Ishikawa (cell line): ENCODE measurements at regions not wholly inside any gene's neighbourhood (a gene's known extent, or its start where the extent isn't known, plus 50 kb on each side); places are given as distances from the start of the nearest gene placed in this dataset.

Source experiments
- CEBPB ChIP-seq: IDR thresholded peaks from 2 replicates; pipeline ENCODE4 v1.6.1; 2012
- CREB1 ChIP-seq: IDR thresholded peaks from 2 replicates; pipeline ENCODE4 v1.6.1; 2012; ENCODE audit warnings: low read depth
- EGR1 ChIP-seq: IDR thresholded peaks from 2 replicates; pipeline ENCODE4 v1.6.1; 2012
- EP300 ChIP-seq: IDR thresholded peaks from 2 replicates; pipeline ENCODE4 v1.6.1; 2012; ENCODE audit warnings: borderline replicate concordance
- FOXM1 ChIP-seq: IDR thresholded peaks from 2 replicates; pipeline ENCODE4 v1.6.1; 2012; ENCODE audit warnings: low read depth, borderline replicate concordance
- MAX ChIP-seq: IDR thresholded peaks from 2 replicates; pipeline ENCODE4 v1.6.1; 2012
- NFIC ChIP-seq: IDR thresholded peaks from 2 replicates; pipeline ENCODE4 v1.6.1; 2012
- RAD21 ChIP-seq: IDR thresholded peaks from 2 replicates; pipeline ENCODE4 v1.6.1; 2012; ENCODE audit warnings: low read depth
- REST ChIP-seq: IDR thresholded peaks from 2 replicates; pipeline ENCODE4 v1.6.1; 2012; ENCODE audit warnings: low read depth, mild to moderate bottlenecking
- TAF1 ChIP-seq: IDR thresholded peaks from 2 replicates; pipeline ENCODE4 v1.6.1; 2012; ENCODE audit warnings: low read depth, mild to moderate bottlenecking
- TCF12 ChIP-seq: IDR thresholded peaks from 2 replicates; pipeline ENCODE4 v1.6.1; 2012; ENCODE audit warnings: low read depth
- TEAD4 ChIP-seq: IDR thresholded peaks from 2 replicates; pipeline ENCODE4 v1.6.1; 2012
- USF1 ChIP-seq: IDR thresholded peaks from 2 replicates; pipeline ENCODE4 v1.6.1; 2012
- YY1 ChIP-seq: IDR thresholded peaks from 2 replicates; pipeline ENCODE4 v1.6.1; 2012; ENCODE audit warnings: low read depth
- ZBTB7A ChIP-seq: IDR thresholded peaks from 2 replicates; pipeline ENCODE4 v1.6.1; 2012; ENCODE audit warnings: low read depth

GRCh38 chr11:8320076-8320475 lies 56.4 kb upstream of the LMO1 start:
- TF ChIP-seq FOXM1 (no peak), TCF12 (no peak), RAD21 (no peak), USF1 (no peak), MAX (no peak), EP300 (no peak), REST (no peak), EGR1 (no peak), NFIC (no peak), CEBPB (no peak), CREB1 (no peak), YY1 (no peak), TAF1 (no peak), ZBTB7A (no peak), TEAD4 (no peak)

GRCh38 chr11:8318536-8318935 lies 54.9 kb upstream of the LMO1 start:
- TF ChIP-seq YY1 (no peak), CEBPB (no peak), TAF1 (no peak), EP300 (no peak), RAD21 (peak; percentile 39; the same call in 1 of the 2 replicates), EGR1 (no peak), MAX (no peak)

GRCh38 chr11:8317159-8317558 lies 53.5 kb upstream of the LMO1 start:
- TF ChIP-seq NFIC = no peak
- TF ChIP-seq CEBPB = no peak
- TF ChIP-seq CREB1 = no peak
- TF ChIP-seq TEAD4 = no peak
- no peak for TF ChIP-seq TCF12
- no peak for TF ChIP-seq ZBTB7A
- TF ChIP-seq YY1 = no peak
- TF ChIP-seq REST = no peak
- no peak for TF ChIP-seq FOXM1
- TF ChIP-seq MAX = no peak
- TF ChIP-seq RAD21 = no peak
- TF ChIP-seq EGR1 = no peak
- TF ChIP-seq USF1 = no peak
- TF ChIP-seq TAF1 = no peak
- no peak for TF ChIP-seq EP300

- TF ChIP-seq YY1 = no peak
Measured at GRCh38 chr11:8315954-8316353, 52.3 kb upstream of the LMO1 start.

- TF ChIP-seq RAD21 (no peak), EP300 (no peak), MAX (no peak), CEBPB (no peak), CREB1 (no peak), TAF1 (no peak), REST (no peak), USF1 (no peak), NFIC (no peak), TCF12 (no peak), FOXM1 (no peak), TEAD4 (no peak), YY1 (no peak), ZBTB7A (no peak)
Measured at GRCh38 chr11:8315463-8315862, 51.8 kb upstream of the LMO1 start.
